HG02885 (cell line): ENCODE measurements at regions not wholly inside any gene's neighbourhood (a gene's known extent, or its start where the extent isn't known, plus 50 kb on each side); places are given as distances from the start of the nearest gene placed in this dataset.

Source experiments
- ATAC-seq: cut with Tn5 transposase; IDR thresholded peaks from one replicate; pipeline ENCODE4 v1.9.1; 2021; ENCODE audit warnings: mild to moderate bottlenecking; ENCODE audit not compliant: unreplicated experiment, poor library complexity

GRCh38 chr7:46571996-46572395, 650.9 kb upstream of the IGFBP3 start:
- no peak for ATAC-seq

GRCh38 chr7:46569133-46569465, 648.0 kb upstream of the IGFBP3 start:
- ATAC-seq = no peak

GRCh38 chr7:46568420-46569132, 647.5 kb upstream of the IGFBP3 start:
- ATAC-seq = no peak

GRCh38 chr7:46567858-46568257, 646.8 kb upstream of the IGFBP3 start:
- no peak for ATAC-seq

- no peak for ATAC-seq
These were observed 645.2 kb upstream of the IGFBP3 start for GRCh38 chr7:46566097-46566774.

- ATAC-seq = no peak
These were observed 644.4 kb upstream of the IGFBP3 start for GRCh38 chr7:46565253-46566096.

GRCh38 chr7:46559194-46559832, 638.2 kb upstream of the IGFBP3 start:
- no peak for ATAC-seq

- ATAC-seq = no peak
These were observed 637.6 kb upstream of the IGFBP3 start for GRCh38 chr7:46558482-46559193.

- ATAC-seq = no peak
These were observed 636.7 kb upstream of the IGFBP3 start for GRCh38 chr7:46557781-46558180.

- no peak for ATAC-seq
These were observed 636.2 kb upstream of the IGFBP3 start for GRCh38 chr7:46557295-46557711.

- ATAC-seq = no peak
These were observed 633.8 kb upstream of the IGFBP3 start for GRCh38 chr7:46554688-46555422.

GRCh38 chr7:46551603-46552002, 630.5 kb upstream of the IGFBP3 start:
- ATAC-seq = no peak

- no peak for ATAC-seq
These were observed 629.8 kb upstream of the IGFBP3 start for GRCh38 chr7:46550864-46551263.

GRCh38 chr7:46549892-46550639, 629.0 kb upstream of the IGFBP3 start:
- ATAC-seq = no peak

GRCh38 chr7:46549347-46549746, 628.3 kb upstream of the IGFBP3 start:
- no peak for ATAC-seq

GRCh38 chr7:46547044-46547443, 626.0 kb upstream of the IGFBP3 start:
- no peak for ATAC-seq

- no peak for ATAC-seq
These were observed 624.7 kb upstream of the IGFBP3 start for GRCh38 chr7:46545790-46546189.

- no peak for ATAC-seq
These were observed 623.4 kb upstream of the IGFBP3 start for GRCh38 chr7:46544396-46545008.
